ENCODE measurements at regions not wholly inside any gene's neighbourhood (a gene's known extent, or its start where the extent isn't known, plus 50 kb on each side); places are given as distances from the start of the nearest gene placed in this dataset.

- no peaks in the 10 kb centered on the region for H3K9me3 ChIP-seq (replicated peaks; ENCODE audit: insufficient read depth, low read length)
- H4K20me1 ChIP-seq (ENCODE audit: insufficient read depth, low read length): no peaks in the 10 kb centered on the region
- no peak for DNase-seq
- TF ChIP-seq EZH2 (optimal IDR thresholded peaks at IDR 0.05; ENCODE audit: low read depth, low read length) (no peak), EZH2phosphoT487 (IDR thresholded peaks at IDR 0.05; ENCODE audit: low read length) (no peak)
- TF ChIP-seq, protein P1, sequence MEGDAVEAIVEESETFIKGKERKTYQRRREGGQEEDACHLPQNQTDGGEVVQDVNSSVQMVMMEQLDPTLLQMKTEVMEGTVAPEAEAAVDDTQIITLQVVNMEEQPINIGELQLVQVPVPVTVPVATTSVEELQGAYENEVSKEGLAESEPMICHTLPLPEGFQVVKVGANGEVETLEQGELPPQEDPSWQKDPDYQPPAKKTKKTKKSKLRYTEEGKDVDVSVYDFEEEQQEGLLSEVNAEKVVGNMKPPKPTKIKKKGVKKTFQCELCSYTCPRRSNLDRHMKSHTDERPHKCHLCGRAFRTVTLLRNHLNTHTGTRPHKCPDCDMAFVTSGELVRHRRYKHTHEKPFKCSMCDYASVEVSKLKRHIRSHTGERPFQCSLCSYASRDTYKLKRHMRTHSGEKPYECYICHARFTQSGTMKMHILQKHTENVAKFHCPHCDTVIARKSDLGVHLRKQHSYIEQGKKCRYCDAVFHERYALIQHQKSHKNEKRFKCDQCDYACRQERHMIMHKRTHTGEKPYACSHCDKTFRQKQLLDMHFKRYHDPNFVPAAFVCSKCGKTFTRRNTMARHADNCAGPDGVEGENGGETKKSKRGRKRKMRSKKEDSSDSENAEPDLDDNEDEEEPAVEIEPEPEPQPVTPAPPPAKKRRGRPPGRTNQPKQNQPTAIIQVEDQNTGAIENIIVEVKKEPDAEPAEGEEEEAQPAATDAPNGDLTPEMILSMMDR (IDR thresholded peaks at IDR 0.05; ENCODE audit: low read length): no peak
- H3K4me2 ChIP-seq (ENCODE audit: low read depth, low read length): no peak overlapping the region
- H3K79me2 ChIP-seq (ENCODE audit: low read length): no peaks in the 10 kb centered on the region
- no peaks in the 10 kb centered on the region for H3K27me3 ChIP-seq (replicated peaks; ENCODE audit: insufficient read depth, low read length)
- H3K27ac ChIP-seq (ENCODE audit: low read length): no peak overlapping the region
- no peaks in the 10 kb centered on the region for H3K4me1 ChIP-seq (ENCODE audit: low read length)
- H2AFZ ChIP-seq (ENCODE audit: low read length): no peak overlapping the region
- no peaks in the 10 kb centered on the region for H3F3A ChIP-seq (ENCODE audit: insufficient read depth, low read length)
- H3K4me3 ChIP-seq (ENCODE audit: low read length): no peak overlapping the region
- no peaks in the 10 kb centered on the region for H3K9me2 ChIP-seq (replicated peaks; ENCODE audit: insufficient read depth, low read length)
- no peak overlapping the region for H3K9ac ChIP-seq (ENCODE audit: low read length)
- H3K36me3 ChIP-seq (replicated peaks; ENCODE audit: insufficient read depth, low read length): no peaks in the 10 kb centered on the region
Observed at GRCh38 chr1:117268535-117269455, 58.1 kb upstream of the VTCN1 start.

GRCh38 chr1:117267232-117267774 is 56.6 kb upstream of the VTCN1 start:
- Histone ChIP-seq H3K4me1 (ENCODE audit: low read length) (no peaks in the 10 kb centered on the region), H3K36me3 (replicated peaks; ENCODE audit: insufficient read depth, low read length) (no peaks in the 10 kb centered on the region), H3K79me2 (ENCODE audit: low read length) (no peaks in the 10 kb centered on the region), H3K27me3 (replicated peaks; ENCODE audit: insufficient read depth, low read length) (no peaks in the 10 kb centered on the region), H3K9me2 (replicated peaks; ENCODE audit: insufficient read depth, low read length) (no peaks in the 10 kb centered on the region), H2AFZ (ENCODE audit: low read length) (no peak overlapping the region), H3K9me3 (replicated peaks; ENCODE audit: insufficient read depth, low read length) (no peaks in the 10 kb centered on the region), H4K20me1 (ENCODE audit: insufficient read depth, low read length) (no peaks in the 10 kb centered on the region), H3K9ac (ENCODE audit: low read length) (no peak overlapping the region), H3K4me2 (ENCODE audit: low read depth, low read length) (no peak overlapping the region), H3K4me3 (ENCODE audit: low read length) (no peak overlapping the region), H3F3A (ENCODE audit: insufficient read depth, low read length) (no peaks in the 10 kb centered on the region), H3K27ac (ENCODE audit: low read length) (no peak overlapping the region)
- TF ChIP-seq, protein P1 (IDR thresholded peaks at IDR 0.05; ENCODE audit: low read length): no peak
- TF ChIP-seq EZH2phosphoT487 (IDR thresholded peaks at IDR 0.05; ENCODE audit: low read length) (no peak), EZH2 (optimal IDR thresholded peaks at IDR 0.05; ENCODE audit: low read depth, low read length) (no peak)
- DNase-seq: no peak

GRCh38 chr1:117262976-117263375 is 52.2 kb upstream of the VTCN1 start:
- no peak overlapping the region for H3K4me2 ChIP-seq (ENCODE audit: low read depth, low read length)
- no peaks in the 10 kb centered on the region for H4K20me1 ChIP-seq (ENCODE audit: insufficient read depth, low read length)
- no peak overlapping the region for H3K9ac ChIP-seq (ENCODE audit: low read length)
- no peak for TF ChIP-seq EZH2 (optimal IDR thresholded peaks at IDR 0.05; ENCODE audit: low read depth, low read length)
- TF ChIP-seq, protein P1 (IDR thresholded peaks at IDR 0.05; ENCODE audit: low read length): no peak
- no peak for TF ChIP-seq EZH2phosphoT487 (IDR thresholded peaks at IDR 0.05; ENCODE audit: low read length)
- no peaks in the 10 kb centered on the region for H3K79me2 ChIP-seq (ENCODE audit: low read length)
- no peaks in the 10 kb centered on the region for H3K36me3 ChIP-seq (replicated peaks; ENCODE audit: insufficient read depth, low read length)
- H3K9me2 ChIP-seq (replicated peaks; ENCODE audit: insufficient read depth, low read length): no peaks in the 10 kb centered on the region
- H3K9me3 ChIP-seq (replicated peaks; ENCODE audit: insufficient read depth, low read length): no peaks in the 10 kb centered on the region
- peaks cover 12% of the 10 kb centered on the region for H3F3A ChIP-seq (ENCODE audit: insufficient read depth, low read length)
- no peak overlapping the region for H3K4me3 ChIP-seq (ENCODE audit: low read length)
- no peak overlapping the region for H2AFZ ChIP-seq (ENCODE audit: low read length)
- H3K27me3 ChIP-seq (replicated peaks; ENCODE audit: insufficient read depth, low read length): no peaks in the 10 kb centered on the region
- H3K27ac ChIP-seq (ENCODE audit: low read length): no peak overlapping the region
- no peak for DNase-seq
- 0 out of 2 replicates have a peak, but pooled peaks cover 4% of the 10 kb centered on the region for H3K4me1 ChIP-seq (ENCODE audit: low read length)
